ENCODE measurements at regions not wholly inside any gene's neighbourhood (a gene's known extent, or its start where the extent isn't known, plus 50 kb on each side); places are given as distances from the start of the nearest gene placed in this dataset.

GRCh38 chr7:25820432-25821040, 331.5 kb upstream of the NFE2L3 start:
- no peaks in the 10 kb centered on the region for H3K9me3 Mint-ChIP-seq (ENCODE audit: unreplicated experiment)
- no peaks in the 10 kb centered on the region for H3K36me3 Mint-ChIP-seq (ENCODE audit: low read depth, unreplicated experiment)
- no peak overlapping the region for H3K4me3 Mint-ChIP-seq (ENCODE audit: unreplicated experiment)
- no peaks in the 10 kb centered on the region for H3K4me1 Mint-ChIP-seq (ENCODE audit: unreplicated experiment)
- H3K27ac Mint-ChIP-seq (ENCODE audit: unreplicated experiment): no peak overlapping the region
- TF ChIP-seq CTCF (IDR thresholded peaks at IDR 0.05; ENCODE audit: unreplicated experiment): peak; percentile 78
- H3K27me3 Mint-ChIP-seq (ENCODE audit: unreplicated experiment): no peaks in the 10 kb centered on the region
- DNase-seq (ENCODE audit: low spot score): peak; percentile 26

GRCh38 chr7:25821225-25821624, 330.8 kb upstream of the NFE2L3 start:
- H3K27me3 Mint-ChIP-seq (ENCODE audit: unreplicated experiment): no peaks in the 10 kb centered on the region
- H3K4me1 Mint-ChIP-seq (ENCODE audit: unreplicated experiment): no peaks in the 10 kb centered on the region
- H3K27ac Mint-ChIP-seq (ENCODE audit: unreplicated experiment): no peak overlapping the region
- no peak for TF ChIP-seq CTCF (IDR thresholded peaks at IDR 0.05; ENCODE audit: unreplicated experiment)
- H3K9me3 Mint-ChIP-seq (ENCODE audit: unreplicated experiment): no peaks in the 10 kb centered on the region
- no peak for DNase-seq (ENCODE audit: low spot score)
- H3K36me3 Mint-ChIP-seq (ENCODE audit: low read depth, unreplicated experiment): no peaks in the 10 kb centered on the region
- H3K4me3 Mint-ChIP-seq (ENCODE audit: unreplicated experiment): no peak overlapping the region

DNA sequence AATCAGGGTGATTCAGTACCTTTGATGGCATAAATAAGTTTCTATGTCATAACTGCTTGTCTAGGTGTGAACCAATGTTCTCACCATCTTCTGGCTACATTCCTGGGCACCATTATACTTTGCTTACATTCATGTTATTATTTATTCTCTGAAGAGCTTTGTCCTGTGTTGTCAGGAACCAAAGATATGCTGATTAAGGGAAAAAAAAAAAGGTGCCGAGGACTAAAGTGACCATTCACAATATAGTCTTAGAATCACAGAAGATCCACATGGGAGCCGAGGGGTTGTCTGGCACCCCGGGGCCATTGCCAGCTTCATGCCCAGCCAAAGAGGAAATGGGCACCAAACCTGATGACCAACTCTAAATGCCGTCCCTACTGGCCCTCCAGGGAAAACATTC, 329.2 kb upstream of the NFE2L3 start:
- no peak overlapping the region for H3K4me3 Mint-ChIP-seq (ENCODE audit: unreplicated experiment)
- no peaks in the 10 kb centered on the region for H3K4me1 Mint-ChIP-seq (ENCODE audit: unreplicated experiment)
- no peaks in the 10 kb centered on the region for H3K27me3 Mint-ChIP-seq (ENCODE audit: unreplicated experiment)
- no peak for TF ChIP-seq CTCF (IDR thresholded peaks at IDR 0.05; ENCODE audit: unreplicated experiment)
- H3K9me3 Mint-ChIP-seq (ENCODE audit: unreplicated experiment): no peaks in the 10 kb centered on the region
- no peak overlapping the region for H3K27ac Mint-ChIP-seq (ENCODE audit: unreplicated experiment)
- no peaks in the 10 kb centered on the region for H3K36me3 Mint-ChIP-seq (ENCODE audit: low read depth, unreplicated experiment)
- DNase-seq (ENCODE audit: low spot score): no peak

DNA sequence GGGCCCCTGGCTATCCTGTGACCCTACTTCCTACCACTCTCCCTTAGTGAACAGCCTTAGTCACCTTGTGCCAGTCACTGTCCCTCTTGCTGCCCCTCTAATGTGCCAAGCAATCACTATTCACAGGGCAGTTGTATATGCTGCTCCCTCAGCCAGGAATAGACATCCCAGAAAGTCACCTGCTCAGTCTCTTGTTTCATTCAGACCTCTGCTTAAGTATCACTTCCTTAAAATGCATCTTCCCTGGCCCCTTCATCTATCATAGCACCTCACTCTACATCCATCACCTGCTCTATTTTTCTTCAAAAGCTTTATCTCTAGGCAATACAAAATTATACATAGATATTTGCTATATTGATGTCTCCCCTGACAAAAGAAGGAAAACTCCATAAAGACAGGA, 328.4 kb upstream of the NFE2L3 start:
- no peaks in the 10 kb centered on the region for H3K36me3 Mint-ChIP-seq (ENCODE audit: low read depth, unreplicated experiment)
- H3K27ac Mint-ChIP-seq (ENCODE audit: unreplicated experiment): no peak overlapping the region
- H3K9me3 Mint-ChIP-seq (ENCODE audit: unreplicated experiment): no peaks in the 10 kb centered on the region
- H3K4me1 Mint-ChIP-seq (ENCODE audit: unreplicated experiment): no peaks in the 10 kb centered on the region
- H3K4me3 Mint-ChIP-seq (ENCODE audit: unreplicated experiment): no peak overlapping the region
- no peaks in the 10 kb centered on the region for H3K27me3 Mint-ChIP-seq (ENCODE audit: unreplicated experiment)
- DNase-seq (ENCODE audit: low spot score): no peak
- no peak for TF ChIP-seq CTCF (IDR thresholded peaks at IDR 0.05; ENCODE audit: unreplicated experiment)

GRCh38 chr7:25828468-25828867, 323.5 kb upstream of the NFE2L3 start:
- Mint-ChIP-seq H3K9me3 (ENCODE audit: unreplicated experiment) (no peaks in the 10 kb centered on the region), H3K4me1 (ENCODE audit: unreplicated experiment) (peaks cover 29% of the 10 kb centered on the region), H3K27me3 (ENCODE audit: unreplicated experiment) (peaks cover 3% of the 10 kb centered on the region), H3K4me3 (ENCODE audit: unreplicated experiment) (no peak overlapping the region), H3K36me3 (ENCODE audit: low read depth, unreplicated experiment) (no peaks in the 10 kb centered on the region), H3K27ac (ENCODE audit: unreplicated experiment) (no peak overlapping the region)
- DNase-seq (ENCODE audit: low spot score): no peak
- TF ChIP-seq CTCF (IDR thresholded peaks at IDR 0.05; ENCODE audit: unreplicated experiment): no peak
